ENCODE measurements at regions not wholly inside any gene's neighbourhood (a gene's known extent, or its start where the extent isn't known, plus 50 kb on each side); places are given as distances from the start of the nearest gene placed in this dataset.

GRCh38 chr2:236503583-236503982 is 66.0 kb upstream of the ACKR3 start:
- Histone ChIP-seq H3K9me2 (replicated peaks; ENCODE audit: low read length) (no peaks in the 10 kb centered on the region), H3K4me2 (ENCODE audit: low read length) (no peak overlapping the region), H3K4me1 (ENCODE audit: insufficient read depth, low read length) (no peaks in the 10 kb centered on the region), H3F3A (ENCODE audit: low read length, unreplicated experiment) (no peaks in the 10 kb centered on the region), H2AFZ (ENCODE audit: low read length) (no peak overlapping the region), H3K27me3 (ENCODE audit: low read length) (peaks cover 9% of the 10 kb centered on the region; the same call in 1 of the 2 replicates), H3K9ac (ENCODE audit: low read length) (no peak overlapping the region), H3K36me3 (ENCODE audit: low read depth, low read length) (no peaks in the 10 kb centered on the region), H3K79me2 (ENCODE audit: low read length) (no peaks in the 10 kb centered on the region), H3K9me3 (ENCODE audit: low read length) (no peaks in the 10 kb centered on the region), H3K4me3 (ENCODE audit: low read length) (no peak overlapping the region), H3K27ac (ENCODE audit: low read length) (no peak overlapping the region), H4K20me1 (ENCODE audit: low read length) (no peaks in the 10 kb centered on the region)
- BruUV-seq (replicated peaks), result no TSS peak
- intact Hi-C loops (cut with micrococcal nuclease), result no loop called here
- ATAC-seq (no peak), DNase-seq (no peak)
- TF ChIP-seq EZH2 (IDR thresholded peaks at IDR 0.05; ENCODE audit: low read length, unreplicated experiment) (no peak), EZH2phosphoT487 (IDR thresholded peaks at IDR 0.05; ENCODE audit: borderline replicate concordance, low read length) (no peak), CTCF (conservative IDR thresholded peaks at IDR 0.05; ENCODE audit: low read depth, low read length) (no peak)
- ChIA-PET POLR2A (ENCODE audit: unreplicated experiment) (no interaction called here), CTCF (no interaction called here)

- Histone ChIP-seq H3K36me3 (ENCODE audit: low read depth, low read length) (no peaks in the 10 kb centered on the region), H3K9me3 (ENCODE audit: low read length) (no peaks in the 10 kb centered on the region), H3K9ac (ENCODE audit: low read length) (no peak overlapping the region), H2AFZ (ENCODE audit: low read length) (no peak overlapping the region), H3K79me2 (ENCODE audit: low read length) (no peaks in the 10 kb centered on the region), H3K27ac (ENCODE audit: low read length) (no peak overlapping the region), H4K20me1 (ENCODE audit: low read length) (no peaks in the 10 kb centered on the region), H3K27me3 (ENCODE audit: low read length) (peaks cover 9% of the 10 kb centered on the region; the same call in 1 of the 2 replicates), H3K4me1 (ENCODE audit: insufficient read depth, low read length) (no peaks in the 10 kb centered on the region), H3K9me2 (replicated peaks; ENCODE audit: low read length) (no peaks in the 10 kb centered on the region), H3K4me3 (ENCODE audit: low read length) (no peak overlapping the region), H3F3A (ENCODE audit: low read length, unreplicated experiment) (no peaks in the 10 kb centered on the region), H3K4me2 (ENCODE audit: low read length) (no peak overlapping the region)
- BruUV-seq (replicated peaks), result no TSS peak
- intact Hi-C loops (cut with micrococcal nuclease), result no loop called here
- DNase-seq (no peak), ATAC-seq (no peak)
- no peak for TF ChIP-seq EZH2phosphoT487 (IDR thresholded peaks at IDR 0.05; ENCODE audit: borderline replicate concordance, low read length)
- TF ChIP-seq EZH2 (IDR thresholded peaks at IDR 0.05; ENCODE audit: low read length, unreplicated experiment), result no peak
- TF ChIP-seq CTCF (conservative IDR thresholded peaks at IDR 0.05; ENCODE audit: low read depth, low read length), result no peak
- POLR2A ChIA-PET (ENCODE audit: unreplicated experiment), result no interaction called here
- CTCF ChIA-PET, result no interaction called here
Measured at GRCh38 chr2:236505041-236505440, 64.6 kb upstream of the ACKR3 start.

DNA sequence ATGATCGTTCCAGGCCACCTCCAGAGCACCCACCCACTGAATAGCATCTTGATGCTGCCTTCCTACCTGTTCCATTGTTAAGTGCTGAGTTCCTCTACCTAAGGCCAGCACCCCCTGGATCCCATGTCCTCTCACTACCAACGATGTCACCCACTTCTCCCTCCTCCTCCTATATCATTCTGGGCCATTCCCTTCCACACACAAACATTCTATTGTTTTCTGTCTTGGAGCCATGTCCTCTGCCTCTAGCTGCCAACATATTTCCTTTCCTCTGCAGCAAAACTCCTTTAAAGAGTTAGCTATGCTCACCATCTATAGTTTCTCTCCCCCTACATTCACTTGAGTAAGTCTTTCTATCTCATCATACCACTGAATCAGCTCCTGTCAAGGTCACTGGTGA is 64.0 kb upstream of the ACKR3 start:
- H3K9me3 ChIP-seq (ENCODE audit: low read length), result no peaks in the 10 kb centered on the region
- no peak overlapping the region for H3K9ac ChIP-seq (ENCODE audit: low read length)
- H3K79me2 ChIP-seq (ENCODE audit: low read length), result no peaks in the 10 kb centered on the region
- BruUV-seq (replicated peaks), result no TSS peak
- no peak overlapping the region for H3K4me2 ChIP-seq (ENCODE audit: low read length)
- no peak overlapping the region for H3K27ac ChIP-seq (ENCODE audit: low read length)
- DNase-seq (no peak), ATAC-seq (no peak)
- H3K27me3 ChIP-seq (ENCODE audit: low read length), result peaks cover 9% of the 10 kb centered on the region; the same call in 1 of the 2 replicates
- intact Hi-C loops (cut with micrococcal nuclease), result no loop called here
- ChIA-PET POLR2A (ENCODE audit: unreplicated experiment) (no interaction called here), CTCF (no interaction called here)
- TF ChIP-seq EZH2phosphoT487 (IDR thresholded peaks at IDR 0.05; ENCODE audit: borderline replicate concordance, low read length) (no peak), EZH2 (IDR thresholded peaks at IDR 0.05; ENCODE audit: low read length, unreplicated experiment) (no peak), CTCF (conservative IDR thresholded peaks at IDR 0.05; ENCODE audit: low read depth, low read length) (no peak)
- no peaks in the 10 kb centered on the region for H4K20me1 ChIP-seq (ENCODE audit: low read length)
- H3F3A ChIP-seq (ENCODE audit: low read length, unreplicated experiment), result no peaks in the 10 kb centered on the region
- H3K4me1 ChIP-seq (ENCODE audit: insufficient read depth, low read length), result no peaks in the 10 kb centered on the region
- H3K36me3 ChIP-seq (ENCODE audit: low read depth, low read length), result no peaks in the 10 kb centered on the region
- no peak overlapping the region for H2AFZ ChIP-seq (ENCODE audit: low read length)
- H3K9me2 ChIP-seq (replicated peaks; ENCODE audit: low read length), result no peaks in the 10 kb centered on the region
- no peak overlapping the region for H3K4me3 ChIP-seq (ENCODE audit: low read length)

Measured in PC-3 (cell line).